GM12865 (cell line): ENCODE measurements at regions not wholly inside any gene's neighbourhood (a gene's known extent, or its start where the extent isn't known, plus 50 kb on each side); places are given as distances from the start of the nearest gene placed in this dataset.

ENCODE experiments used
- DNase-seq: peaks from one replicate; pipeline ENCODE4 v3.0.0; 2010; ENCODE audit warnings: low read depth
- H3K4me3 ChIP-seq: 2 replicates; pipeline ENCODE4 v1.5.1; 2011; ENCODE audit warnings: mild to moderate bottlenecking, low read depth, low read length, control low read depth
- CTCF ChIP-seq: IDR thresholded peaks from 2 replicates; pipeline ENCODE4 v1.5.1; 2011; ENCODE audit warnings: low read length, control low read depth, low read depth, inconsistent platforms; ENCODE audit not compliant: insufficient read depth; ENCODE audit errors: missing control alignments

- no peak for DNase-seq
- TF ChIP-seq CTCF, result no peak
- no peak overlapping the region for H3K4me3 ChIP-seq
Measured at GRCh38 chr13:79709471-79709870, 228.5 kb downstream of the NDFIP2 start.

- TF ChIP-seq CTCF, result no peak
- no peak overlapping the region for H3K4me3 ChIP-seq
- DNase-seq, result peak; percentile 16
Measured at GRCh38 chr13:79703772-79704171, 222.8 kb downstream of the NDFIP2 start.

- no peak for TF ChIP-seq CTCF
- no peak overlapping the region for H3K4me3 ChIP-seq
Measured at GRCh38 chr13:79695754-79696153, 214.8 kb downstream of the NDFIP2 start.

GRCh38 chr13:79692846-79693245, 211.9 kb downstream of the NDFIP2 start:
- no peak overlapping the region for H3K4me3 ChIP-seq
- no peak for TF ChIP-seq CTCF
- no peak for DNase-seq

More at GRCh38 chr13:79695754-79696153, 214.8 kb downstream of the NDFIP2 start:
- DNase-seq, result no peak

GRCh38 chr13:79691826-79692225, 210.9 kb downstream of the NDFIP2 start:
- no peak overlapping the region for H3K4me3 ChIP-seq
- TF ChIP-seq CTCF, result no peak
- no peak for DNase-seq

GRCh38 chr13:79688741-79689140, 207.8 kb downstream of the NDFIP2 start:
- no peak overlapping the region for H3K4me3 ChIP-seq
- no peak for TF ChIP-seq CTCF
- DNase-seq, result no peak

- H3K4me3 ChIP-seq, result no peak overlapping the region
- no peak for DNase-seq
- TF ChIP-seq CTCF, result no peak
Measured at GRCh38 chr13:79686441-79686840, 205.5 kb downstream of the NDFIP2 start.
